ENCODE measurements at regions not wholly inside any gene's neighbourhood (a gene's known extent, or its start where the extent isn't known, plus 50 kb on each side); places are given as distances from the start of the nearest gene placed in this dataset.

- TF ChIP-seq, protein P1, sequence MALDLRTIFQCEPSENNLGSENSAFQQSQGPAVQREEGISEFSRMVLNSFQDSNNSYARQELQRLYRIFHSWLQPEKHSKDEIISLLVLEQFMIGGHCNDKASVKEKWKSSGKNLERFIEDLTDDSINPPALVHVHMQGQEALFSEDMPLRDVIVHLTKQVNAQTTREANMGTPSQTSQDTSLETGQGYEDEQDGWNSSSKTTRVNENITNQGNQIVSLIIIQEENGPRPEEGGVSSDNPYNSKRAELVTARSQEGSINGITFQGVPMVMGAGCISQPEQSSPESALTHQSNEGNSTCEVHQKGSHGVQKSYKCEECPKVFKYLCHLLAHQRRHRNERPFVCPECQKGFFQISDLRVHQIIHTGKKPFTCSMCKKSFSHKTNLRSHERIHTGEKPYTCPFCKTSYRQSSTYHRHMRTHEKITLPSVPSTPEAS (tag by site-specific recombination; IDR thresholded peaks at IDR 0.05) = no peak
Measured at GRCh38 chr3:24843955-24844354, 349.3 kb upstream of the THRB start (continued).

DNA sequence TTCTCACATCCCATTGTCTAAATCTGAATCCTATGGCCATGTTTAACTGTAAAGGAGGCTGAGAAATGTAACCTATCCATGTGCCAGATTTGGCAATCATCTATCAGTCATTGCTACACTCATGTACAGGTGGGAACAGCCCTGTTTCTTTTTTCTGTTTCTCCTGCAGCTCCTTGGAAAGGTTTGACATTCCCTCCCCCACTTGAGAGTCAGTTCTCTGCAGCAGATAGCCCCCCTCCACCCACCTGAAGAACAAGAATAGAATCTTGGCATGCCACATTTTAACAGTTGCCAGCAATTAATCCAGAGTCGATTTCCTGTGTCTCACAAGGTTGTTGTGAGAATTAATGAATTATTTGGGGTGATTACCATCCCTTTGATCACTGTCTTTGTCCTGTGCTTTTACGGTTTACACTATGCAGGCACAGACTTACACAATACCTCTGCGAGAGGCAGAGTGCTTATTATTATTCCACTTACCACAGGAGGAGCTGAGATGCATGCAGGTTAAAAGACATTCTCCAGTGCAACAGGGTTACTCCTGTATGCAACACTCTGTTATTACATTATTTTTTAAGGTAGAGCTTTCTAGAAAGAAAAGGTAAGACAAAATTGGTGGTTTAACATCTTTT, 351.0 kb upstream of the THRB start:
- H3K9me3 ChIP-seq (ENCODE audit: control insufficient read depth, insufficient read depth, low read depth, low read length) = no peaks in the 10 kb centered on the region
- H3K4me3 ChIP-seq (ENCODE audit: low read depth, low read length) = no peak overlapping the region
- H3K4me1 ChIP-seq (ENCODE audit: control insufficient read depth, insufficient read depth, low read length) = no peaks in the 10 kb centered on the region
- ChIA-PET CTCF (no interaction called here), POLR2A (no interaction called here)
- TF ChIP-seq ZNF514 (tag by site-specific recombination; IDR thresholded peaks at IDR 0.05) = no peak
- no peak for TF ChIP-seq ZNF121 (tag by site-specific recombination; IDR thresholded peaks at IDR 0.05)
- TF ChIP-seq ZBTB48 (tag by site-specific recombination; IDR thresholded peaks at IDR 0.05) = no peak
- TF ChIP-seq ZNF19 (tag by site-specific recombination; IDR thresholded peaks at IDR 0.05; ENCODE audit: low read depth) = no peak
- TF ChIP-seq, protein P2, sequence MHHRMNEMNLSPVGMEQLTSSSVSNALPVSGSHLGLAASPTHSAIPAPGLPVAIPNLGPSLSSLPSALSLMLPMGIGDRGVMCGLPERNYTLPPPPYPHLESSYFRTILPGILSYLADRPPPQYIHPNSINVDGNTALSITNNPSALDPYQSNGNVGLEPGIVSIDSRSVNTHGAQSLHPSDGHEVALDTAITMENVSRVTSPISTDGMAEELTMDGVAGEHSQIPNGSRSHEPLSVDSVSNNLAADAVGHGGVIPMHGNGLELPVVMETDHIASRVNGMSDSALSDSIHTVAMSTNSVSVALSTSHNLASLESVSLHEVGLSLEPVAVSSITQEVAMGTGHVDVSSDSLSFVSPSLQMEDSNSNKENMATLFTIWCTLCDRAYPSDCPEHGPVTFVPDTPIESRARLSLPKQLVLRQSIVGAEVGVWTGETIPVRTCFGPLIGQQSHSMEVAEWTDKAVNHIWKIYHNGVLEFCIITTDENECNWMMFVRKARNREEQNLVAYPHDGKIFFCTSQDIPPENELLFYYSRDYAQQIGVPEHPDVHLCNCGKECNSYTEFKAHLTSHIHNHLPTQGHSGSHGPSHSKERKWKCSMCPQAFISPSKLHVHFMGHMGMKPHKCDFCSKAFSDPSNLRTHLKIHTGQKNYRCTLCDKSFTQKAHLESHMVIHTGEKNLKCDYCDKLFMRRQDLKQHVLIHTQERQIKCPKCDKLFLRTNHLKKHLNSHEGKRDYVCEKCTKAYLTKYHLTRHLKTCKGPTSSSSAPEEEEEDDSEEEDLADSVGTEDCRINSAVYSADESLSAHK (tag by site-specific recombination; IDR thresholded peaks at IDR 0.05) = no peak
- no peak for TF ChIP-seq ZEB2 (tag by site-specific recombination; IDR thresholded peaks at IDR 0.05)
- no peaks in the 10 kb centered on the region for H3K36me3 ChIP-seq (ENCODE audit: control insufficient read depth in 2 of 2, insufficient read depth in 1 of 2, low read length in 2 of 2)
- H3K27ac ChIP-seq (ENCODE audit: extremely low read depth, low read depth, low read length) = no peak overlapping the region

DNA sequence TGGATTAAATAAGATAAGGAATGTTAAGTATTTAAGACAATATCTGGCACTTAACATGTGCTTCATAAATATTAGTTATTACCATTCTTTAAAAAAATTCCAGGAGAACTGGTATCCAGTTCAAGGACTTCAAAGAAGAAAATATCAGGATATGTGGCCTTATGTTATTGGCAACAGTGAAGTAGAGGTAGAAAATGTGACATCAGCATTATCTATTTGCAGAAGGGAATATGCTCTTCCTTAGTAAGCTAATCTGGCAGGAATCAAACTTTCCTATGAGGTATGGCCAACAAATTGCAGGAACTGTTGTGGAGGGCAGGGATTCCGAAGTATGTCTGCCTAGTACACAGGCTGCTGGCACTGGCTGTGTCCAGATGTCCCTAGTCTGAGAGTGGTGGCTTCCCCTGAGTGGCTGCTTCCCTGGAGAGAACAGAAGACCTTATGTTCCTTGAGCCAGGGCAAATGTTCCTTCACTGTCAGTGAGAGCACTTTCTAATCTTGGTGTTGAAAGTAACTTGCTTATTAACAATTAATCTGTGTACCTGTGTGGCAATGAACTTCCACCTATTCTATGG, 351.7 kb upstream of the THRB start:
- no peak overlapping the region for H3K27ac ChIP-seq (ENCODE audit: extremely low read depth, low read depth, low read length)
- H3K9me3 ChIP-seq (ENCODE audit: control insufficient read depth, insufficient read depth, low read depth, low read length) = no peaks in the 10 kb centered on the region
- no peak for TF ChIP-seq BCL11B (tag by site-specific recombination; IDR thresholded peaks at IDR 0.05; ENCODE audit: low read depth)
- no peak for TF ChIP-seq MEIS1 (CRISPR knock-in tag; IDR thresholded peaks at IDR 0.05; ENCODE audit: borderline replicate concordance)
- TF ChIP-seq ZIC2 (tag by site-specific recombination; IDR thresholded peaks at IDR 0.05) = no peak
- TF ChIP-seq, protein P3, sequence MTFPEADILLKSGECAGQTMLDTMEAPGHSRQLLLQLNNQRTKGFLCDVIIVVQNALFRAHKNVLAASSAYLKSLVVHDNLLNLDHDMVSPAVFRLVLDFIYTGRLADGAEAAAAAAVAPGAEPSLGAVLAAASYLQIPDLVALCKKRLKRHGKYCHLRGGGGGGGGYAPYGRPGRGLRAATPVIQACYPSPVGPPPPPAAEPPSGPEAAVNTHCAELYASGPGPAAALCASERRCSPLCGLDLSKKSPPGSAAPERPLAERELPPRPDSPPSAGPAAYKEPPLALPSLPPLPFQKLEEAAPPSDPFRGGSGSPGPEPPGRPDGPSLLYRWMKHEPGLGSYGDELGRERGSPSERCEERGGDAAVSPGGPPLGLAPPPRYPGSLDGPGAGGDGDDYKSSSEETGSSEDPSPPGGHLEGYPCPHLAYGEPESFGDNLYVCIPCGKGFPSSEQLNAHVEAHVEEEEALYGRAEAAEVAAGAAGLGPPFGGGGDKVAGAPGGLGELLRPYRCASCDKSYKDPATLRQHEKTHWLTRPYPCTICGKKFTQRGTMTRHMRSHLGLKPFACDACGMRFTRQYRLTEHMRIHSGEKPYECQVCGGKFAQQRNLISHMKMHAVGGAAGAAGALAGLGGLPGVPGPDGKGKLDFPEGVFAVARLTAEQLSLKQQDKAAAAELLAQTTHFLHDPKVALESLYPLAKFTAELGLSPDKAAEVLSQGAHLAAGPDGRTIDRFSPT (tag by site-specific recombination; IDR thresholded peaks at IDR 0.05) = no peak
- peak; percentile 32; the same call in 1 of the 2 replicates for TF ChIP-seq PRDM1 (tag by site-specific recombination; IDR thresholded peaks at IDR 0.05)
- TF ChIP-seq ZNF140 (tag by site-specific recombination; IDR thresholded peaks at IDR 0.05) = no peak
- TF ChIP-seq ZNF221 (tag by site-specific recombination; IDR thresholded peaks at IDR 0.05; ENCODE audit: borderline replicate concordance) = no peak
- no peak for TF ChIP-seq ZNF112 (tag by site-specific recombination; IDR thresholded peaks at IDR 0.05)
- TF ChIP-seq ZNF776 (tag by site-specific recombination; IDR thresholded peaks at IDR 0.05; ENCODE audit: borderline replicate concordance) = no peak
- POLR2A ChIA-PET = interaction anchor here (0.5 kb wide), 1 partner anchor 931 kb away, joined by 3 read pairs; no protein-coding TSS in a partner anchor
- CTCF ChIA-PET = no interaction called here
- H3K4me3 ChIP-seq (ENCODE audit: low read depth, low read length) = no peak overlapping the region
- no peaks in the 10 kb centered on the region for H3K4me1 ChIP-seq (ENCODE audit: control insufficient read depth, insufficient read depth, low read length)
- H3K36me3 ChIP-seq (ENCODE audit: control insufficient read depth in 2 of 2, insufficient read depth in 1 of 2, low read length in 2 of 2) = no peaks in the 10 kb centered on the region

All from HEK293 (cell line).